ENCODE measurements at regions not wholly inside any gene's neighbourhood (a gene's known extent, or its start where the extent isn't known, plus 50 kb on each side); places are given as distances from the start of the nearest gene placed in this dataset.

DNA sequence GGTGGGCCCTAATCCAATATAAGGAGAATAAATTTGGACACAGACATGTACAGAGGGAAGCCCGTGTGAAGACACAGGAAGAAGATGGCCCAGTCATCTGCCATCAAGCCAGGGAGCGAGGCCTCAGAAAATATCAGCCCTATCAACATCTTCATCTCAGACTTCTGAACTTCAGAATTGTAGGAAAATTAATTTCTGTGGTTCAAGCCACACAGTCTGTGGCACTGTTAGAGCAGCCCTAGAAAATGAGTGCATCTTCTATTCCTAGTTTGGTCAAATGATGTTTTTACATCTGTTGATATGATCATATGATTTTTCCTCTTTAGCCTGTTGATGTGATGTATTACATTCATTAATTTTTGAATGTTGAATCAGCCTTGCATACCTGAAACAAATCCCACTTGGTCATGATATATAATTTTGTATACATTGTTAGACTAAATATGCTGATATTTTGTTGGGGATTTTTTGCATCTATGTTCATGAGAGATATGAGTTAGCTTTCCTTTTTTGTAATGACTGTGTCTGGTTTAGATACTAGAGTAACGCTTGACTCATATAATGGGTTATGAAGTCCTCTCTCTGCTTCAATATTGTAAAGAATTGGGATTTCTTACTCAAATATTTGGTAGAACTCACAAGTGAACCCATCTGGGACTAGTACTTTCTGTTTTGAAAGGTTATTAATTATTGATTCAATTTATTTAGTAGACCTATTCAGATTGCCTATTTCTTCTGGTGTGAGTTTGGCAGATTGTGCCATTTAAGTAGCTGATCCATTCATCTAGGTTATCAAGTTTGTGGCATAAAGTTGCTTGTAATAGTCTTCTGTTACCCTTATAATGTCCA lies 451.4 kb downstream of the EIPR1 start:
- Histone ChIP-seq H4K20me1 (ENCODE audit: insufficient read depth, low read length) (no peaks in the 10 kb centered on the region), H3K4me3 (ENCODE audit: insufficient read depth, low read length) (no peak overlapping the region), H3K27me3 (ENCODE audit: insufficient read depth, low read length) (no peaks in the 10 kb centered on the region), H3K4me1 (ENCODE audit: insufficient read depth, low read length) (no peaks in the 10 kb centered on the region), H3K27ac (ENCODE audit: low read depth, low read length) (no peak overlapping the region), H3K4me2 (ENCODE audit: insufficient read depth, low read length) (no peak overlapping the region), H3K9me3 (ENCODE audit: low read depth, low read length) (no peaks in the 10 kb centered on the region), H3K36me3 (ENCODE audit: insufficient read depth, low read length) (no peaks in the 10 kb centered on the region), H3K79me2 (ENCODE audit: insufficient read depth, low read length) (no peaks in the 10 kb centered on the region), H2AFZ (ENCODE audit: low read length) (no peak overlapping the region)
- no peak for DNase-seq (ENCODE audit: insufficient read length, low spot score, missing footprints)
- TF ChIP-seq, protein P1, sequence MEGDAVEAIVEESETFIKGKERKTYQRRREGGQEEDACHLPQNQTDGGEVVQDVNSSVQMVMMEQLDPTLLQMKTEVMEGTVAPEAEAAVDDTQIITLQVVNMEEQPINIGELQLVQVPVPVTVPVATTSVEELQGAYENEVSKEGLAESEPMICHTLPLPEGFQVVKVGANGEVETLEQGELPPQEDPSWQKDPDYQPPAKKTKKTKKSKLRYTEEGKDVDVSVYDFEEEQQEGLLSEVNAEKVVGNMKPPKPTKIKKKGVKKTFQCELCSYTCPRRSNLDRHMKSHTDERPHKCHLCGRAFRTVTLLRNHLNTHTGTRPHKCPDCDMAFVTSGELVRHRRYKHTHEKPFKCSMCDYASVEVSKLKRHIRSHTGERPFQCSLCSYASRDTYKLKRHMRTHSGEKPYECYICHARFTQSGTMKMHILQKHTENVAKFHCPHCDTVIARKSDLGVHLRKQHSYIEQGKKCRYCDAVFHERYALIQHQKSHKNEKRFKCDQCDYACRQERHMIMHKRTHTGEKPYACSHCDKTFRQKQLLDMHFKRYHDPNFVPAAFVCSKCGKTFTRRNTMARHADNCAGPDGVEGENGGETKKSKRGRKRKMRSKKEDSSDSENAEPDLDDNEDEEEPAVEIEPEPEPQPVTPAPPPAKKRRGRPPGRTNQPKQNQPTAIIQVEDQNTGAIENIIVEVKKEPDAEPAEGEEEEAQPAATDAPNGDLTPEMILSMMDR (IDR thresholded peaks at IDR 0.05; ENCODE audit: extremely low read depth, low read depth, low read length), result no peak

DNA sequence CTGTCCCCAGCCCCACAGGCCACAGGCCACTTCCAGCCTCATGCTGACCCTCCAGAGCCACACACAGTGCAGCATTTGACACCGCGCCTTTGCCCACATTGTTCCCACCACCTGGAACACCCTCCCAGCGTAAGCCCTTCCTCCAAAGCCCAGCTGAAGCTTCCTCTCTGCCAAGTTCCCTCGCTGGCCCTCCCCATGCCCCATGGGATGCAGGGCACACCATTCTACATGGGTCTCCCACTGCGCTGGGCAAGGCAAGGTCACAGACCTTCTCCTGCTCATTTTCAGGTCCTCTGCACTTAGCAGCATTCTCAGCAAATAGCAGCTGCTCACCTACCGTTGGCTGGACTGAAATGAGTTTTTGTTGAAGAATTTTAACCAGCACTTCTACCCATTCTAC lies 455.5 kb downstream of the EIPR1 start:
- no peaks in the 10 kb centered on the region for H3K4me1 ChIP-seq (ENCODE audit: insufficient read depth, low read length)
- DNase-seq (ENCODE audit: insufficient read length, low spot score, missing footprints), result no peak
- no peaks in the 10 kb centered on the region for H3K79me2 ChIP-seq (ENCODE audit: insufficient read depth, low read length)
- no peaks in the 10 kb centered on the region for H3K9me3 ChIP-seq (ENCODE audit: low read depth, low read length)
- H3K4me3 ChIP-seq (ENCODE audit: insufficient read depth, low read length), result no peak overlapping the region
- TF ChIP-seq, protein P1 (IDR thresholded peaks at IDR 0.05; ENCODE audit: extremely low read depth, low read depth, low read length), result no peak
- H3K36me3 ChIP-seq (ENCODE audit: insufficient read depth, low read length), result no peaks in the 10 kb centered on the region
- H3K4me2 ChIP-seq (ENCODE audit: insufficient read depth, low read length), result no peak overlapping the region
- H3K27ac ChIP-seq (ENCODE audit: low read depth, low read length), result no peak overlapping the region
- H4K20me1 ChIP-seq (ENCODE audit: insufficient read depth, low read length), result no peaks in the 10 kb centered on the region
- H2AFZ ChIP-seq (ENCODE audit: low read length), result no peak overlapping the region
- no peaks in the 10 kb centered on the region for H3K27me3 ChIP-seq (ENCODE audit: insufficient read depth, low read length)

DNA sequence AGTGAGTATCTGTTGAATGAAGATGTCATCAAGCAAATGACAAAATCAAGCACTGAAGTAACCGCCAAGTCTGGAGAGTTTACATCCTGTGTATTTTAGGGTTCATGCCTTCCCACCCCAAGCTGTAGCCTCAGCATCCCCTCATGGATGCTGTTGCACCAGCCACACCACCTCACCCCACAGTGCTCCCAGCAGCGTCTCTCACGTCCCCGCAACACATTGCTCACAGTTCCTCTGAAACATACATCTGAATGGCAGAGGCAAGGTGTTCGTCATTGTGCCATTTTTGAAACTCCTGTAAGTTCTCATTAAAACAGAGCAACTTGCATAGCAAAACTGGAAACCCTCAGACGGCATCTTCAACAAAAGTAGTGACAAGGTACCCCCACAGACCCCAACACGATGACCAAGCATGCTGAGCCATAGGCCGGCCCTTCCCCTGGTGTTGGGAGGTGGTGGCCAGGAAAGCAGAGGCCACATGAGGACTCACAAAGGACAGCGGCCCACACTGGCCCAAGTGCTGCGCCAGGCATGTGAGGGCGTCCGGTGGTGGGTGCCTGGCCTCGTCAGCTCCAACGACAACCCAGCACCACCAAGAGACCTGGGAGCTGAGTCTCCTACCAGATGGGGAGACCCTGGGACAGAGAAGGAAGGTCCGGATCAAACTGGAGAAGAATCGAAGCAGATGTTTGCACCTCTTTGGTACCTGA lies 456.5 kb downstream of the EIPR1 start:
- Histone ChIP-seq H3K4me2 (ENCODE audit: insufficient read depth, low read length) (no peak overlapping the region), H2AFZ (ENCODE audit: low read length) (no peak overlapping the region), H3K4me3 (ENCODE audit: insufficient read depth, low read length) (no peak overlapping the region), H3K36me3 (ENCODE audit: insufficient read depth, low read length) (no peaks in the 10 kb centered on the region), H3K4me1 (ENCODE audit: insufficient read depth, low read length) (no peaks in the 10 kb centered on the region), H3K9me3 (ENCODE audit: low read depth, low read length) (no peaks in the 10 kb centered on the region), H3K27ac (ENCODE audit: low read depth, low read length) (no peak overlapping the region), H3K27me3 (ENCODE audit: insufficient read depth, low read length) (no peaks in the 10 kb centered on the region), H4K20me1 (ENCODE audit: insufficient read depth, low read length) (no peaks in the 10 kb centered on the region), H3K79me2 (ENCODE audit: insufficient read depth, low read length) (no peaks in the 10 kb centered on the region)
- no peak for DNase-seq (ENCODE audit: insufficient read length, low spot score, missing footprints)
- TF ChIP-seq, protein P1 (IDR thresholded peaks at IDR 0.05; ENCODE audit: extremely low read depth, low read depth, low read length), result no peak

Measured in osteoblast (primary cell).